ENCODE measurements at regions not wholly inside any gene's neighbourhood (a gene's known extent, or its start where the extent isn't known, plus 50 kb on each side); places are given as distances from the start of the nearest gene placed in this dataset.

DNA sequence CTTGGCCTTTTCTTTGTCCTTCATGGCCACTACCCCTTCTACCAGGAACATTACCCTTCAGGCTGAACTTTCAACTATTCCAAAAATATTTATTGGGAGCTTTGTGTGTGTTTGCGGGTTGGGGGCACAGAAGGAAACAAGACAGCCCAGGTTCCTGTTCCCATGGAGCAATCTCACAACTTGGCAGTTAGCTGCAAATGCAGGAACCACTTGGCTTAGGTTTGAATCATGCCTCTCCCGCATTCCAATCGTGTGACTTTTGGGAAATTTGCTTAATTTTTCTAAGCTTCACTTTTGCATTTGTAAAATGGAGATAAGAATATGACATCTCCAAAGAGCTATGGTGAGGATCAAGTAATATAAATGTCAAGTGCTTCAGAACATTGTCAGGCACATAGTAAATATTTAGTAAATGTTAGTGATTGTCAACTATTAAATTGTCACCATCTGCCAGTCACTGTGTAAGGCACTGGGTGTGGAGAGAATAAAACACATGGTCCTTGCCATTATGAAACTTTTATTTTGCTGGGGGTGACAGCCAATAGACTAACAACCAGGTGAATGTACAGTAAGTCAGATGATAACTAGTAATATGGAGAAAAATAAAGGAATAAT, 277.1 kb downstream of the SNX13 start:
- ATAC-seq (peak; percentile 51 to 65; a peak in 2 of 6 replicates), FAIRE-seq (no peak), DNase-seq (ENCODE audit: low read depth in 1 of 2, low spot score in 1 of 2) (peak in 1 of 2 experiments; percentile 29)
- Histone ChIP-seq H3K27ac (peak overlapping the region; percentile 42 to 73; a peak in 5 of 6 replicates), H3K4me2 (peak overlapping the region; percentile 50), H3K9me3 (no peaks in the 10 kb centered on the region), H3K4me3 (no peak overlapping the region), H3K4me1 (peaks cover 22% of the 10 kb centered on the region)
- ChIA-PET CTCF (interaction anchor here (1.0 to 2.0 kb wide), 2 partner anchors 8 to 16 kb away, joined by 6 to 9 read pairs; no protein-coding TSS in a partner anchor), POLR2A (no interaction called here)
- TF ChIP-seq SREBF2 (IDR thresholded peaks at IDR 0.05): no peak
- TF ChIP-seq, protein P1, sequence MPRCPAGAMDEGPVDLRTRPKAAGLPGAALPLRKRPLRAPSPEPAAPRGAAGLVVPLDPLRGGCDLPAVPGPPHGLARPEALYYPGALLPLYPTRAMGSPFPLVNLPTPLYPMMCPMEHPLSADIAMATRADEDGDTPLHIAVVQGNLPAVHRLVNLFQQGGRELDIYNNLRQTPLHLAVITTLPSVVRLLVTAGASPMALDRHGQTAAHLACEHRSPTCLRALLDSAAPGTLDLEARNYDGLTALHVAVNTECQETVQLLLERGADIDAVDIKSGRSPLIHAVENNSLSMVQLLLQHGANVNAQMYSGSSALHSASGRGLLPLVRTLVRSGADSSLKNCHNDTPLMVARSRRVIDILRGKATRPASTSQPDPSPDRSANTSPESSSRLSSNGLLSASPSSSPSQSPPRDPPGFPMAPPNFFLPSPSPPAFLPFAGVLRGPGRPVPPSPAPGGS (IDR thresholded peaks at IDR 0.05): no peak
- no peak for TF ChIP-seq MAZ (IDR thresholded peaks at IDR 0.05; ENCODE audit: borderline replicate concordance, low read depth, low read length)
- TF ChIP-seq CBX2 (IDR thresholded peaks at IDR 0.05; ENCODE audit: borderline replicate concordance, low read depth): no peak
- TF ChIP-seq, protein P2, sequence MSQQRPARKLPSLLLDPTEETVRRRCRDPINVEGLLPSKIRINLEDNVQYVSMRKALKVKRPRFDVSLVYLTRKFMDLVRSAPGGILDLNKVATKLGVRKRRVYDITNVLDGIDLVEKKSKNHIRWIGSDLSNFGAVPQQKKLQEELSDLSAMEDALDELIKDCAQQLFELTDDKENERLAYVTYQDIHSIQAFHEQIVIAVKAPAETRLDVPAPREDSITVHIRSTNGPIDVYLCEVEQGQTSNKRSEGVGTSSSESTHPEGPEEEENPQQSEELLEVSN (IDR thresholded peaks at IDR 0.05; ENCODE audit: borderline replicate concordance, low read depth): no peak
- TF ChIP-seq JUNB (IDR thresholded peaks at IDR 0.05): no peak
- no peak for TF ChIP-seq NR3C1 (IDR thresholded peaks at IDR 0.05)
- TF ChIP-seq TFCP2L1 (CRISPR knock-in tag; IDR thresholded peaks at IDR 0.05): no peak
- TF ChIP-seq, protein P3, sequence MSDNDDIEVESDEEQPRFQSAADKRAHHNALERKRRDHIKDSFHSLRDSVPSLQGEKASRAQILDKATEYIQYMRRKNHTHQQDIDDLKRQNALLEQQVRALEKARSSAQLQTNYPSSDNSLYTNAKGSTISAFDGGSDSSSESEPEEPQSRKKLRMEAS (IDR thresholded peaks at IDR 0.05): no peak
- TF ChIP-seq NPAS2 (CRISPR knock-in tag; IDR thresholded peaks at IDR 0.05; ENCODE audit: borderline replicate concordance): no peak
- TF ChIP-seq, protein P4, sequence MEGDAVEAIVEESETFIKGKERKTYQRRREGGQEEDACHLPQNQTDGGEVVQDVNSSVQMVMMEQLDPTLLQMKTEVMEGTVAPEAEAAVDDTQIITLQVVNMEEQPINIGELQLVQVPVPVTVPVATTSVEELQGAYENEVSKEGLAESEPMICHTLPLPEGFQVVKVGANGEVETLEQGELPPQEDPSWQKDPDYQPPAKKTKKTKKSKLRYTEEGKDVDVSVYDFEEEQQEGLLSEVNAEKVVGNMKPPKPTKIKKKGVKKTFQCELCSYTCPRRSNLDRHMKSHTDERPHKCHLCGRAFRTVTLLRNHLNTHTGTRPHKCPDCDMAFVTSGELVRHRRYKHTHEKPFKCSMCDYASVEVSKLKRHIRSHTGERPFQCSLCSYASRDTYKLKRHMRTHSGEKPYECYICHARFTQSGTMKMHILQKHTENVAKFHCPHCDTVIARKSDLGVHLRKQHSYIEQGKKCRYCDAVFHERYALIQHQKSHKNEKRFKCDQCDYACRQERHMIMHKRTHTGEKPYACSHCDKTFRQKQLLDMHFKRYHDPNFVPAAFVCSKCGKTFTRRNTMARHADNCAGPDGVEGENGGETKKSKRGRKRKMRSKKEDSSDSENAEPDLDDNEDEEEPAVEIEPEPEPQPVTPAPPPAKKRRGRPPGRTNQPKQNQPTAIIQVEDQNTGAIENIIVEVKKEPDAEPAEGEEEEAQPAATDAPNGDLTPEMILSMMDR (IDR thresholded peaks at IDR 0.05): no peak
- no peak for TF ChIP-seq CHD4 (IDR thresholded peaks at IDR 0.05; ENCODE audit: borderline replicate concordance)
- TF ChIP-seq FOXS1 (CRISPR knock-in tag; IDR thresholded peaks at IDR 0.05): no peak
- TF ChIP-seq RNF2 (IDR thresholded peaks at IDR 0.05; ENCODE audit: borderline replicate concordance, low read depth): no peak
- 78% methylated on average over 3 of the region's 3 CpGs for WGBS (ENCODE audit: missing lambda C conversion rate)

DNA sequence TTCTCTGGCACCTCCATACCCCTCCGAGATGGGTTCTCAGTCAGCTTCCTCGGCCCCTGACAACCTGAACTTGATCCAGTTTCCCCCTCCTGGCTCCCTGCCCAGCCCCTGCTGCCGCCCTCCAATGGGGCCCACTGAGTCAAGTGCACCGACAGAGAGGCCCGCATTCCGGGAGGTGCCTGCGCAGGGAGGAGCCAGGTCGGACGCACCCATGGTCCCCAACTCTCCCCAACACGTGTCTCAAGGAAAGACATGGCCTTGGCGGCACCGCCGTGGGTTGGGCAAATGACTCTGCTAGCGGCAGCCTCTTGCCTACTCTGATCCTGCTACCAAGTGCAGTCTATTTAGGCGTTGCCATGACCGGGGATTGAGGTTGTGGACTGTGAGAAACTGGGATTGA, 275.3 kb downstream of the SNX13 start:
- ChIA-PET CTCF (interaction anchor here (1.3 kb wide), 1 partner anchor 16 kb away, joined by 7 read pairs; no protein-coding TSS in a partner anchor), POLR2A (no interaction called here)
- no peak for FAIRE-seq
- no peak for DNase-seq (ENCODE audit: low read depth in 1 of 2, low spot score in 1 of 2)
- no peak for ATAC-seq
- peaks cover 22% of the 10 kb centered on the region for H3K4me1 ChIP-seq
- WGBS (ENCODE audit: missing lambda C conversion rate): 81% methylated on average over 11 of the region's 16 CpGs
- no peak overlapping the region for H3K4me2 ChIP-seq
- no peaks in the 10 kb centered on the region for H3K9me3 ChIP-seq
- no peak overlapping the region for H3K4me3 ChIP-seq
- TF ChIP-seq, protein P5, sequence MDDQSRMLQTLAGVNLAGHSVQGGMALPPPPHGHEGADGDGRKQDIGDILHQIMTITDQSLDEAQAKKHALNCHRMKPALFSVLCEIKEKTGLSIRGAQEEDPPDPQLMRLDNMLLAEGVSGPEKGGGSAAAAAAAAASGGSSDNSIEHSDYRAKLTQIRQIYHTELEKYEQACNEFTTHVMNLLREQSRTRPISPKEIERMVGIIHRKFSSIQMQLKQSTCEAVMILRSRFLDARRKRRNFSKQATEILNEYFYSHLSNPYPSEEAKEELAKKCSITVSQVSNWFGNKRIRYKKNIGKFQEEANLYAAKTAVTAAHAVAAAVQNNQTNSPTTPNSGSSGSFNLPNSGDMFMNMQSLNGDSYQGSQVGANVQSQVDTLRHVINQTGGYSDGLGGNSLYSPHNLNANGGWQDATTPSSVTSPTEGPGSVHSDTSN (IDR thresholded peaks at IDR 0.05): no peak
- TF ChIP-seq, protein P6, sequence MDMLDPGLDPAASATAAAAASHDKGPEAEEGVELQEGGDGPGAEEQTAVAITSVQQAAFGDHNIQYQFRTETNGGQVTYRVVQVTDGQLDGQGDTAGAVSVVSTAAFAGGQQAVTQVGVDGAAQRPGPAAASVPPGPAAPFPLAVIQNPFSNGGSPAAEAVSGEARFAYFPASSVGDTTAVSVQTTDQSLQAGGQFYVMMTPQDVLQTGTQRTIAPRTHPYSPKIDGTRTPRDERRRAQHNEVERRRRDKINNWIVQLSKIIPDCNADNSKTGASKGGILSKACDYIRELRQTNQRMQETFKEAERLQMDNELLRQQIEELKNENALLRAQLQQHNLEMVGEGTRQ (IDR thresholded peaks at IDR 0.05): no peak
- TF ChIP-seq GATA3 (IDR thresholded peaks at IDR 0.05; ENCODE audit: borderline replicate concordance) (no peak), CBX8 (IDR thresholded peaks at IDR 0.05) (no peak), HOXA7 (CRISPR knock-in tag; IDR thresholded peaks at IDR 0.05) (no peak), TP53 (CRISPR knock-in tag; IDR thresholded peaks at IDR 0.05) (no peak), EHF (CRISPR knock-in tag; IDR thresholded peaks at IDR 0.05) (no peak), JUNB (IDR thresholded peaks at IDR 0.05) (no peak), ZC3H11A (IDR thresholded peaks at IDR 0.05) (no peak), FOSL2 (IDR thresholded peaks at IDR 0.05) (no peak), FOSL2 (CRISPR knock-in tag; IDR thresholded peaks at IDR 0.05) (no peak), FOXS1 (CRISPR knock-in tag; IDR thresholded peaks at IDR 0.05) (no peak), NPAS2 (CRISPR knock-in tag; IDR thresholded peaks at IDR 0.05; ENCODE audit: borderline replicate concordance) (no peak)
- TF ChIP-seq, protein P1 (IDR thresholded peaks at IDR 0.05): no peak
- 0 out of 6 replicates have a peak overlapping the region, but pooled peaks of 1 of the 2 experiments have one; percentile 26 for H3K27ac ChIP-seq
